ENCODE measurements at regions not wholly inside any gene's neighbourhood (a gene's known extent, or its start where the extent isn't known, plus 50 kb on each side); places are given as distances from the start of the nearest gene placed in this dataset. TPM values are rescaled to one million over a fixed set of nuclear protein-coding genes. Genes with fewer than 3 reads are reported as not detected.
"Not testable (repeated sequence)": the region's sequence is repeated elsewhere in the genome, so short reads cannot be mapped to it uniquely, and the experiment has no call there.

GRCh38 chr7:65080799-65081668, 74.5 kb upstream of the ERV3-1 start:
- peak; percentile 64 to 79 for DNase-seq (ENCODE audit: low spot score in 2 of 2)
- not testable (repeated sequence) for FAIRE-seq

- DNase-seq (ENCODE audit: low spot score in 2 of 2); FAIRE-seq: not testable (repeated sequence)
Measured at GRCh38 chr7:65074959-65075358, 68.5 kb upstream of the ERV3-1 start.

GRCh38 chr7:65073160-65073559, 66.7 kb upstream of the ERV3-1 start:
- not testable (repeated sequence) for DNase-seq (ENCODE audit: low spot score in 2 of 2); FAIRE-seq

- not testable (repeated sequence) for FAIRE-seq; DNase-seq (ENCODE audit: low spot score in 2 of 2)
Measured at GRCh38 chr7:65071854-65072431, 65.5 kb upstream of the ERV3-1 start.

GRCh38 chr7:65069476-65069875, 63.0 kb upstream of the ERV3-1 start:
- not testable (repeated sequence) for DNase-seq (ENCODE audit: low spot score in 2 of 2); FAIRE-seq

GRCh38 chr7:65062566-65062965, 56.1 kb upstream of the ERV3-1 start:
- FAIRE-seq; DNase-seq (ENCODE audit: low spot score in 2 of 2): not testable (repeated sequence)

- not testable (repeated sequence) for FAIRE-seq; DNase-seq (ENCODE audit: low spot score in 2 of 2)
Measured at GRCh38 chr7:65059247-65059646, 52.8 kb upstream of the ERV3-1 start.

Small RNA genes lying in the stretch of these regions (small RNA-seq; reads per million reads assigned to genes)
- gene AC104073.1 = not detected
- gene SNORA15B-1 = not detected
- gene SNORA22C = not detected
